ENCODE measurements at regions not wholly inside any gene's neighbourhood (a gene's known extent, or its start where the extent isn't known, plus 50 kb on each side); places are given as distances from the start of the nearest gene placed in this dataset.
"Not testable (repeated sequence)": the region's sequence is repeated elsewhere in the genome, so short reads cannot be mapped to it uniquely, and the experiment has no call there.

- FAIRE-seq: no peak
These were observed 1369.6 kb upstream of the RAG2 start for GRCh38 chr11:37967635-37968034.

GRCh38 chr11:37963440-37963839 lies 1365.4 kb upstream of the RAG2 start:
- FAIRE-seq: no peak

- FAIRE-seq: no peak
These were observed 1359.7 kb upstream of the RAG2 start for GRCh38 chr11:37957717-37958116.

GRCh38 chr11:37951996-37952395 lies 1354.0 kb upstream of the RAG2 start:
- FAIRE-seq: no peak

GRCh38 chr11:37948258-37948657 lies 1350.2 kb upstream of the RAG2 start:
- no peak for FAIRE-seq

- FAIRE-seq: no peak
These were observed 1349.8 kb upstream of the RAG2 start for GRCh38 chr11:37947821-37948220.

- no peak for FAIRE-seq
These were observed 1348.2 kb upstream of the RAG2 start for GRCh38 chr11:37946155-37946766.

- FAIRE-seq: no peak
These were observed 1344.0 kb upstream of the RAG2 start for GRCh38 chr11:37942081-37942480.

GRCh38 chr11:37929100-37929653 lies 1331.1 kb upstream of the RAG2 start:
- FAIRE-seq: no peak

- no peak for FAIRE-seq
These were observed 1328.7 kb upstream of the RAG2 start for GRCh38 chr11:37926772-37927171.

- FAIRE-seq: no peak
These were observed 1318.3 kb upstream of the RAG2 start for GRCh38 chr11:37916331-37916730.

- FAIRE-seq: no peak
These were observed 1316.8 kb upstream of the RAG2 start for GRCh38 chr11:37914859-37915258.

- FAIRE-seq: no peak
These were observed 1310.1 kb upstream of the RAG2 start for GRCh38 chr11:37908219-37908548.

- no peak for FAIRE-seq
These were observed 1309.6 kb upstream of the RAG2 start for GRCh38 chr11:37907436-37908218.

GRCh38 chr11:37905707-37906417 lies 1307.8 kb upstream of the RAG2 start:
- FAIRE-seq: no peak

GRCh38 chr11:37896016-37896415 lies 1298.0 kb upstream of the RAG2 start:
- no peak for FAIRE-seq

GRCh38 chr11:37881741-37882140 lies 1283.7 kb upstream of the RAG2 start:
- FAIRE-seq: no peak

GRCh38 chr11:37861671-37862070 lies 1263.6 kb upstream of the RAG2 start:
- no peak for FAIRE-seq

GRCh38 chr11:37858806-37859537 lies 1260.9 kb upstream of the RAG2 start:
- not testable (repeated sequence) for FAIRE-seq

- no peak for FAIRE-seq
These were observed 1260.4 kb upstream of the RAG2 start for GRCh38 chr11:37858398-37858797.

- FAIRE-seq: no peak
These were observed 1259.7 kb upstream of the RAG2 start for GRCh38 chr11:37857726-37858125.

- no peak for FAIRE-seq
These were observed 1251.7 kb upstream of the RAG2 start for GRCh38 chr11:37849706-37850105.

- no peak for FAIRE-seq
These were observed 1245.6 kb upstream of the RAG2 start for GRCh38 chr11:37843603-37844002.
